ENCODE measurements at regions not wholly inside any gene's neighbourhood (a gene's known extent, or its start where the extent isn't known, plus 50 kb on each side); places are given as distances from the start of the nearest gene placed in this dataset.

GRCh38 chr11:116400081-116400480 is 372.7 kb downstream of the BUD13 start:
- no peak for TF ChIP-seq CTCF (IDR thresholded peaks at IDR 0.05)
- TF ChIP-seq POLR2AphosphoS5 (IDR thresholded peaks at IDR 0.05): no peak
- TF ChIP-seq POLR2A (IDR thresholded peaks at IDR 0.05): no peak
- TF ChIP-seq EP300 (IDR thresholded peaks at IDR 0.05): no peak
